ENCODE measurements at regions not wholly inside any gene's neighbourhood (a gene's known extent, or its start where the extent isn't known, plus 50 kb on each side); places are given as distances from the start of the nearest gene placed in this dataset.

DNA sequence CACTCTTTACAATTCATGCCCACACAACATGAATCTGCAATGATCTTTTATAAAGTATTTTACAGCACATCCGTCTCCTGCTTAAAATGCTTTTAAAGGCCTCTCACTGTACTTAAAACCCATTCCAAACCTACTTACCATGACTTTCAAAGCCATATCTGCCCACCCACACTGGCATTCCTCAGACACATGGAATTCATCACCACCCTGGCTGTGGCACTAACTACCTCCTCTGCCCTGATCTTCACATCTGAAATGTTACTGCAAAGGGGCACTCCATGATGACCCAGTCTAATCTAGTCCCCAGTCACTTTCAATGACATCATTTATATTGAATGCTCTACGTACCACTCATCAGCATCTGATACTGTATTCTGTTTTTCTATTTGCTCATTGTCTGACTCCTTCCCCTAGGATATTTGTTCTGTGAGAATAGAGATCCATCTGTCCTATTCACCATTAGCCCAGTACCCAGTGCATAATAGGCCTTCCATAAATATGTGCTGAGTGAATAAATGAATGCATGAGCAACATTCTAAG lies 193.2 kb upstream of the KIF2A start:
- no peak for DNase-seq

DNA sequence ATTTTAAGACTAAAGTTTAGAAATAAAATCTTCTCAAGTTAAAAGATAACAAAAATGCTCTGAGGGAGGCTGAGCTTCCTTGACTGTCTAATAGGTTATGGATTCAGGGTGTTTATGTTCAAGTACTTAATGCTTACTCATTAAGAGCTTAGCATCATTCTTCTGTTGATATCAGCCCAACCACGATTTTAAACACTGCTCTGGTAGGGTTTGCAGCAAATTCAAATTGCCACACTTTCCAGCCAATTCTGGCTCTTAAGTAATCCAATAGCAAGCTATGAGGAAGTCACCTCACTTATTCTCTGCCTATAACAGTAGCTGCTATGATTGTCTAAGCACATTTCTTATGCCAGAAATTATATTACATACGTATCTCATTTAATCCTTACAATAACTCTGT lies 191.0 kb upstream of the KIF2A start:
- DNase-seq = no peak

DNA sequence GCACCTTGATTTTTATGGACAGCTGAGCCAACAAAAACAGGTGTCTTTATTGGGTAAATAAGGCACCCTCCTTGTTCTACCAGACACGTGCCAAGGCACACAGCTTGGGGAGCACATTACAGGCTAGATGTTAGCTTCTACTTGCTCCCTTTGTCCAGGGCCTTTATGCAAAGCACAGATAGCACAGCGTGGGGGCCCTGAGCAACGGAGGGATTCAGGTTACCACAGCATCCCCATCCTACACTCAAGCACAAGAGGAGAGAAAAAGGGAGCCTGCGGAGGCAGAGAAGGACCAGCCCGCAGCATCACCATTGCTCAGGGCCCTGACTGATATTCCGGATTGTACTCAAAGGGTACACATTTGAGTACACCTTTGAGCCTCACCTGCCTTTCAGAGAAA lies 181.7 kb upstream of the KIF2A start:
- no peak for DNase-seq

DNA sequence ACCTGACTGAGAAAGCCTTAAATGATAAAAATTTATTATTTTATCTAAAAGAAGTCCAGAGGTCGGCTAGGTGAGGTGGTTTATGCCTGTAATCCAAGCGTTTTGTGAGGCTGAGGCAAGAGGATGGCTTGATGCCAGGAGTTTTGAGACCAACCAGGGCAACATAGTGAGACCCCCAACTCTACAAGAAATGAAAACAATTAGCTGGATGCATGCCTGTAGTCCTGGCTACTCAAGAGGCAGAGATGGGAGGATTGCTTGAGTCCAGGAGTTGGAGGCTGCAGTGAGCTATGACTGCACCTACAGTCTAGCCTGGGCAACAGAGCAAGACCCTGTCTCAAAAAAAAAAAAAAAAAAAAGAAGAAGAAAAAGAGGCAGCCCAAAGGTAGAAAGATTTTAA lies 179.9 kb upstream of the KIF2A start:
- no peak for DNase-seq

- DNase-seq = no peak
These were observed 178.8 kb upstream of the KIF2A start for GRCh38 chr5:62127098-62127736.

DNA sequence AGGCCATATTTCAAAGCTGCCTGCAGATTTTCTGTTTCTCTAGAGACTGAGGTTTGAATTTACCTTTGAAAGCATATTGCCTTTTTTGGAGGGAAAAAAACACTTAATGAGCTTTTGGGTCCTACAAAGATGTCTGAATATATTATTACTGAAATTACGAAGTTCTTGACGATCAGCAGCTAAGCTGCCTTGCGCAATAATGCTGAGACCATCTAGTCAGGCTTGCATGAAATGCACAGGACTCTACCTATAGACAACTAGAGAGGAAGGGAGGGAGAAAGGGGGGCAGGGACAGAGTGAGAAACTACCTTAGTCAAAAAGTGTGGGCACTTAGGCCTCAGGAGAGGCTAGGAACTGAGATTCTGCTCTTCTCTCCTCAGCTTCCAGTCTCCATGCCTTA lies 175.9 kb upstream of the KIF2A start:
- DNase-seq = no peak

GRCh38 chr5:62132276-62132675 lies 173.7 kb upstream of the KIF2A start:
- DNase-seq = no peak

DNA sequence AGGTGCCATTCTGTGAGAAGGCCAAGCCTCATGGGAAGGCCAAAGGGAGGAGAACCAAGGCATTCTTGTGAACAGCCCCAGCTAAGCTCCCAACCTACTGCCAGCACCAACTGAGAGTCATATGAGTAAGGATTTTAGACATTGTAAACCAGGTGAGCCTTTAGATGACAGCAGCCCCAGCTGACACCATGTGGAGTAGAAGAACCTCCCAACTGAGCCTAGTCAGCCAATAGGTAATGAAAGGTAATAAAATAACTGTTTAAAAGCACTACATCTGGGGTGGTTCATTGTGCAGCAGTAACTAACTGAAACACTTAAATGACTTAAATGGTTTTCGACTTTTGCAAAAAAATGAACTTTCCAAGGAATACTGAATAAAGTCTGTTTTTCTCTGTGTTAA lies 172.6 kb upstream of the KIF2A start:
- no peak for DNase-seq

DNA sequence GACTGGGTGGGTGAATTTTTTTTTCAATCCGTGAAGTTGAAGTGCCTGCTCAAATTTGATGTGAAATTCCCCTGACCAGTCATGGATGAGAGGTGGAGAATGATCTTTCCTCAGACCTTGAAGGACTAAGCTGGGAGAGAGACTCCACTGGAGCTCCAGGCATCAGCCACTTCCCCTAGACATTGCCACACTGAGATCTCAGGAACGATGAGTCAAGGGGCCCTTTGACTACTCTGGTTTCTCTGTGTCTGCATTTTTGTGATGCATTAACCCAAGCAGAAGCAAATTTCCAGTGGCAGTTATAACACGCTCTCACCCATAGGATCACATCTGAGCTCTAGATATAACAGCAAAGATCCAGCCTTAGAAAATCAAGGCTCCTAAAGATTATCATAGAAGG lies 171.2 kb upstream of the KIF2A start:
- no peak for DNase-seq

- DNase-seq = no peak
These were observed 168.4 kb upstream of the KIF2A start for GRCh38 chr5:62137628-62138027.

GRCh38 chr5:62138607-62139006 lies 167.4 kb upstream of the KIF2A start:
- DNase-seq = no peak

DNA sequence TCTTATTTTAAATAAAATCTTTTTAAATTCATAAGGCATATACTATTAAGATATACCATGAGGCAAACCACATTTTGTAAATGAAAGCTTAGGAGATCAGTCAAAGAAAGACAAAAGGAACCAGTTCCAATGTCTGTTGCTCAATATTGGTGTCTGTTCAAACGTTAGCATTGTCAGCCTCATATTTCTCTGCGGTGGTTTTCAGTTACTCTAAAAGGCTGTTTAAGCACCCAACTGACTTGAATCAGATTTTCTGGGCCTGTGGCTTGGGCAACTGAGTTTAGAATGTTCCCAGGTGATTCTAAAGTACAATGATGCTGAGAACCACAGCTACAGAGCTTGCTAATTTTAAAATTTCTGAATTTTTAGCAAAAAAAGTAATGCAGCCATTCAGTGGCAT lies 166.3 kb upstream of the KIF2A start:
- no peak for DNase-seq

GRCh38 chr5:62142351-62142750 lies 163.7 kb upstream of the KIF2A start:
- no peak for DNase-seq

DNA sequence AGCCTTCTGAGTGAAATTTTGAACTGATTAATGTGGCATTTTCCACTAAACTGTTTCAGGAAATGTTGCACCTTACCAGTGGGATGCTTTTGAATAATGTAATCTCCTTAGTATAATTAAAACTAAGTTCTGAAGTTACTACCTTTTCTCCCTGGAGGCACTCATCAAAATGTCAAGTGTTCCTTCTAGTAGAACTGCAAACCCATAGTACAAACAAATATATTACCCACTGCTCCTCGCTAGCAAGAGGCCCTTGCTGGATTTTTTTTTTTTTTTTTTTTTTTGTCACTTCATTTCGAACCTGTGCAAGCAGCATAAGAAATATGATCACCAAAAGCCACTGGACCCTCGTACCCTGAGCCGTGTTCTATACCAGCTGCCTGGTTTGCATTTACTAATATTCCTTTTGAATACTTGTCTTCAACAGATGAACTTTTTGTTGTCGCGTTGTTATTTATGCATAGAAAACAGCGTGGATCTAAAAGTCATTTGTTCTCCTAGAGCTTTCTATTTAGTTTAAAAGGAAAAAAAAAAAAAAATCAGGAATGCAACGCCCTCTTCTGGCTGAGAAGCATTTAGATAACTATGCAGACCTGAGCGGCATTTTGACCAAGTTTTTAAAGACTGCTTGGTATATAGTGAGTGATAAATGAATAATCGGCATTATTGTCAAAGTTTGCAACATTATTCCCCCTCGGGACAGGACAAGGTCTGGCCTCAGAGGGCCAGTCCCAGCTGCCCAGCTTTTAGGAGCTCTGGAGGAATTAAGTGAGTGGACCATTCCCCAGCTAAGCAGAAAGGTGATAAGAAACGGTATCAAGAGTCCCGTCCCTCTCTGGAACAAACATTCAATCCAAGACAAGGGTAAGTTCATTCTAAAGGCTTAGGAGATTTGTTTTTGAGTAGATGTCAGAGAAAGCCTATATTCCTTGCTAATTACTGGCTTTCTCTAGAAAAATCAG lies 162.5 kb upstream of the KIF2A start:
- DNase-seq = peak in 1 of 14 donors; percentile 23

DNA sequence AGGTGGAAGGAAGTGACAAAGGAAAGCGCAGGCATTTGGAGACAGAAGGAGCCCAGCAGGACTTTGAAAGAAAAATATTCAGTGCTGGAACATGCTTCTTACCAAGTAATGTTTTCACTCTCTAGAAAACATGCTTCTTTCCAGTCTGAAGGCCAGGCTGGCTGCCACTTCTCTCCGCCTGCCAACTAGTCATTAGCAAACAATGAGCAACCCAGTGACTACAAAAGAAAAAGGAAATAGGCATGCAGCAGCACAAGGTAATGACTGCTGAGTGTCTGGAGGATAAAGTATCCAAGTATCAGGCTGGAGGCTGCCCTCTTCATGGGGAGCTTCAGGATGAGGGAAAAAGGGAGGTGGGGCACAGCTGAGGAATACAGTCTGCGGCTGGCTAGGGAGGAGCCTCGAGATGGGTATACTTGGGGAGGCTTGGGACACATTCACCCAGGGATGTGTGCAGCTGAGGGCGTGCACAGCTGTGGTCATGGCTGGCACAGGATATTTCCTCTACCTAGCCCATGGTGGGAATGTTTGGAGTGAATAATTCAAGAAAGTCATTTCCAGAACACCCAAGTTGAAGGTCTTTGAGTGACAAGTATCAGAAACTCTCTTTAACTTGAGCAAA lies 161.5 kb upstream of the KIF2A start:
- peak in 6 of 14 donors; percentile 10 to 35 (median 21) for DNase-seq

GRCh38 chr5:62149879-62150278 lies 156.1 kb upstream of the KIF2A start:
- no peak for DNase-seq

DNA sequence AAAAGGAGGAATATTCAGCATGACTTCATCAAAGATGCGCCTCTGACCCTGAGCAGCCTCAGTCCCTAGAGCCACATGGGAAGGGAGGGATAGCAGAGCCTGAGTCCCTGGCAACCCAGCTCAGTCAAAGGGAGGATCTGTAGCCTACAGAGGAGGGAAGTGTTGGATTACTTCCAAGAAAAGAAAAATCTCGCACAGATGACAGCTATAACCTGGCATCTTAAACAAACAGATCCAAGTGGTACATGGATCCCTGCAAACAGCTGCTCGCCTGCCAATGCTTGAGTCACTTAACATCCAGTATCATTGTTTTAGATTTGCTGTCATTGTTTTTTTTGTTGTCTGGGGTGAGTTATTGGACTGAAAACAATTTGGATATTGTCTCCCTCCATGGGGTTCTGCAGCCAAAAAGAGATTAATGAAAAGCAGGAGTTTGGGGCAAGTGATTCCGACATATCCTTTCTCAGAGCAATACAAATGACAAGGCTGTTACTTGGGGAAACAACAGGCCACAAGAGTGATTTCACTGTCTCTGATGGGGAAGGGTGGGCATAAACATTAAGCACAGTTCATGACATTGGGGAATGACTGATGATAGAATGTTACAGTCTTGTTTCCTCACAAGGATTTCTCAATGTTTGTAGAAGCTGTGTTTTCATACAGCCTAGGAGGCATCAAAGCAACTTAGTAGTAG lies 153.5 kb upstream of the KIF2A start:
- peak in 3 of 14 donors; percentile 9 to 36 (median 10) for DNase-seq

DNA sequence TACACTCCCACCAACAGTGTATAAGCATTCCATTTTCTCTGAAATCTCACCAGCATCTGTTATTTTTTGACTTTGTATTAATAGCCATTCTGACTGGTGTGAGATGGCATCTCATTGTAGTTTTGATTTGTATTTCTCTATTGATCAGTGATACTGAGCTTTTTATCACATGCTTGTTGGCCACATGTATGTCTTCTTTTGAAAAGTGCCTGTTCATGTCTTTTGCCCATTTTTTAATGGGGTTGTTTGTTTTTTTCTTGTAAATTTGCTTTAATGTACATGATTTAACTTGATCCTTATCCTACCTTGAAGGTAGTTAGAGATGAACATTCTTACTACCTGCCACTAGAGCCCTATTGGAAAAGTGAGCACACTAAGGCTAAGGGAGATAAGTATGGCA lies 151.2 kb upstream of the KIF2A start:
- DNase-seq = no peak

DNA sequence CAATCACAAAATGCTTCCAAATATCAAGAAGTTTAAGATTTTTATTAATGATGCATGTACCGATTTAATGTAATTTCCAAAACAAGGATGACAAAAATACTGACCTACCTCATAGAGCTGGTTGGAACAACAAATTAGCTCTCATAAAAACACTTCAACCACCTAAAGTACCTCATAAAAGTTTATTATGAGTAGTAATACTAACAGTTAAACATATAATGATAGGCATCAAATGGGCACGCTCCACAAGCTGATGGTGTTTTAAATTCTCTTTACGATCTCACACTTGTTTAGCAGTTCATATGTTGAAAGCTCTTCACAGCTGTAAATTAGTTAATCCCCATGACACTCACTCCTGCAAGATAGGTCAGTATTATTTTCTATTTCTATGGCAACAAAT lies 150.0 kb upstream of the KIF2A start:
- no peak for DNase-seq

- no peak for DNase-seq
These were observed 138.4 kb upstream of the KIF2A start for GRCh38 chr5:62167561-62168057.

- no peak for DNase-seq
These were observed 137.3 kb upstream of the KIF2A start for GRCh38 chr5:62168506-62169281.

GRCh38 chr5:62178258-62178657 lies 127.7 kb upstream of the KIF2A start:
- no peak for DNase-seq

Data from C1 segment of cervical spinal cord (tissue), 14 donors.